Activated naive CD4-positive, alpha-beta T cell treated with Interleukin-2 at 50 U/mL for 16 hours (primary cell): ENCODE measurements at regions not wholly inside any gene's neighbourhood (a gene's known extent, or its start where the extent isn't known, plus 50 kb on each side); places are given as distances from the start of the nearest gene placed in this dataset.

Source experiments
- DNase-seq: peaks from one replicate; pipeline ENCODE4 v3.0.0-alpha.2; 2020

GRCh38 chr2:153096272-153096671 lies 377.9 kb downstream of the ARL6IP6 start:
- DNase-seq = no peak

- DNase-seq = no peak
Observed at GRCh38 chr2:153091344-153091743, 372.9 kb downstream of the ARL6IP6 start.

- DNase-seq = no peak
Observed at GRCh38 chr2:153079315-153079714, 360.9 kb downstream of the ARL6IP6 start.

GRCh38 chr2:153077311-153077710 lies 358.9 kb downstream of the ARL6IP6 start:
- DNase-seq = no peak

- no peak for DNase-seq
Observed at GRCh38 chr2:153074207-153074606, 355.8 kb downstream of the ARL6IP6 start.

- no peak for DNase-seq
Observed at GRCh38 chr2:153072813-153073212, 354.4 kb downstream of the ARL6IP6 start.

GRCh38 chr2:153072077-153072476 lies 353.7 kb downstream of the ARL6IP6 start:
- DNase-seq = no peak

- no peak for DNase-seq
Observed at GRCh38 chr2:153071090-153071489, 352.7 kb downstream of the ARL6IP6 start.

- DNase-seq = no peak
Observed at GRCh38 chr2:153068915-153069314, 350.5 kb downstream of the ARL6IP6 start.

- DNase-seq = no peak
Observed at GRCh38 chr2:153068052-153068451, 349.6 kb downstream of the ARL6IP6 start.

- no peak for DNase-seq
Observed at GRCh38 chr2:153059338-153060052, 341.1 kb downstream of the ARL6IP6 start.

- DNase-seq = no peak
Observed at GRCh38 chr2:153057743-153058142, 339.3 kb downstream of the ARL6IP6 start.

GRCh38 chr2:153055182-153055581 lies 336.8 kb downstream of the ARL6IP6 start:
- no peak for DNase-seq

GRCh38 chr2:153052807-153053559 lies 334.6 kb downstream of the ARL6IP6 start:
- DNase-seq = no peak

GRCh38 chr2:153047220-153047619 lies 328.8 kb downstream of the ARL6IP6 start:
- no peak for DNase-seq

- no peak for DNase-seq
Observed at GRCh38 chr2:153043385-153043784, 325.0 kb downstream of the ARL6IP6 start.

GRCh38 chr2:153028626-153029025 lies 310.2 kb downstream of the ARL6IP6 start:
- no peak for DNase-seq

GRCh38 chr2:153027533-153027932 lies 309.1 kb downstream of the ARL6IP6 start:
- DNase-seq = no peak

GRCh38 chr2:153020201-153020600 lies 301.8 kb downstream of the ARL6IP6 start:
- no peak for DNase-seq

GRCh38 chr2:153005071-153005730 lies 286.8 kb downstream of the ARL6IP6 start:
- DNase-seq = no peak

- no peak for DNase-seq
Observed at GRCh38 chr2:153004627-153005026, 286.2 kb downstream of the ARL6IP6 start.

- DNase-seq = no peak
Observed at GRCh38 chr2:152974146-152974545, 255.7 kb downstream of the ARL6IP6 start.

- DNase-seq = no peak
Observed at GRCh38 chr2:152971685-152972084, 253.3 kb downstream of the ARL6IP6 start.

- no peak for DNase-seq
Observed at GRCh38 chr2:152962446-152962845, 244.0 kb downstream of the ARL6IP6 start.
